Hematopoietic multipotent progenitor cell treated with erythropoietin and hydrocortisone succinate and interleukin-3 and kit ligand, for 17 days (in vitro differentiated cells): ENCODE measurements at regions not wholly inside any gene's neighbourhood (a gene's known extent, or its start where the extent isn't known, plus 50 kb on each side); places are given as distances from the start of the nearest gene placed in this dataset.

ENCODE experiments used
- DNase-seq: peaks from one replicate; pipeline ENCODE4 v3.0.0-alpha.2; 2015; ENCODE audit warnings: low spot score

GRCh38 chr16:50994995-50995394 is 156.1 kb downstream of the SALL1 start:
- no peak for DNase-seq

GRCh38 chr16:50992350-50993032 is 158.6 kb downstream of the SALL1 start:
- no peak for DNase-seq

GRCh38 chr16:50991436-50991835 is 159.6 kb downstream of the SALL1 start:
- no peak for DNase-seq

- DNase-seq, result no peak
Measured at GRCh38 chr16:50991006-50991405, 160.1 kb downstream of the SALL1 start.

GRCh38 chr16:50989047-50989446 is 162.0 kb downstream of the SALL1 start:
- DNase-seq, result no peak

- DNase-seq, result no peak
Measured at GRCh38 chr16:50988441-50988840, 162.6 kb downstream of the SALL1 start.

GRCh38 chr16:50986453-50986852 is 164.6 kb downstream of the SALL1 start:
- no peak for DNase-seq

GRCh38 chr16:50985733-50986132 is 165.3 kb downstream of the SALL1 start:
- no peak for DNase-seq

- DNase-seq, result no peak
Measured at GRCh38 chr16:50984688-50985087, 166.4 kb downstream of the SALL1 start.

GRCh38 chr16:50982808-50983207 is 168.3 kb downstream of the SALL1 start:
- no peak for DNase-seq

GRCh38 chr16:50981951-50982350 is 169.1 kb downstream of the SALL1 start:
- DNase-seq, result no peak

- DNase-seq, result no peak
Measured at GRCh38 chr16:50980666-50981065, 170.4 kb downstream of the SALL1 start.

- DNase-seq, result no peak
Measured at GRCh38 chr16:50979806-50980620, 171.1 kb downstream of the SALL1 start.

- DNase-seq, result no peak
Measured at GRCh38 chr16:50977138-50977537, 173.9 kb downstream of the SALL1 start.

GRCh38 chr16:50974438-50975036 is 176.5 kb downstream of the SALL1 start:
- DNase-seq, result no peak

- DNase-seq, result no peak
Measured at GRCh38 chr16:50972876-50973275, 178.2 kb downstream of the SALL1 start.

- DNase-seq, result no peak
Measured at GRCh38 chr16:50970281-50970680, 180.8 kb downstream of the SALL1 start.

GRCh38 chr16:50967827-50968612 is 183.1 kb downstream of the SALL1 start:
- DNase-seq, result no peak

GRCh38 chr16:50964491-50964890 is 186.6 kb downstream of the SALL1 start:
- no peak for DNase-seq

- no peak for DNase-seq
Measured at GRCh38 chr16:50961952-50962351, 189.1 kb downstream of the SALL1 start.

- no peak for DNase-seq
Measured at GRCh38 chr16:50960517-50961202, 190.4 kb downstream of the SALL1 start.

- DNase-seq, result no peak
Measured at GRCh38 chr16:50957056-50957455, 194.0 kb downstream of the SALL1 start.
